H1 (cell line): ENCODE measurements at regions not wholly inside any gene's neighbourhood (a gene's known extent, or its start where the extent isn't known, plus 50 kb on each side); places are given as distances from the start of the nearest gene placed in this dataset.
A peak's percentile ranks its signal among the peaks of the same experiment; 100 is the strongest.

Experiments
- CTCF ChIA-PET: fragments of 300-600 bp; sonication (Branson Sonifier 250); formaldehyde crosslinking; loops from one replicate; lab custom pipeline; 2021; ENCODE audit not compliant: partially characterized antibody; lab: Charles Lee
- POLR2A ChIA-PET: fragments of 300-600 bp; sonication (Branson Sonifier 250); formaldehyde crosslinking; loops from one replicate; lab custom pipeline; 2021; ENCODE audit warnings: inconsistent platforms; ENCODE audit not compliant: partially characterized antibody; lab: Charles Lee
- DNase-seq, 2 experiments: peaks; one replicate each; pipeline versions ENCODE4 v3.0.0 to v3.0.0-alpha.2; 2010 to 2022; ENCODE audit warnings: low spot score in 2 of 2, low read depth in 1 of 2, mixed read lengths in 1 of 2
- FAIRE-seq: peaks from 2 replicates; lab custom pipeline; 2011; peaks lifted over from hg19 to GRCh38; lab: Jason Lieb, UNC
- H2AFZ ChIP-seq: 2 replicates; pipeline ENCODE4 v1.8.1; 2012; ENCODE audit warnings: low read length, inconsistent platforms
- H2AK5ac ChIP-seq: 2 replicates; pipeline ENCODE4 v1.6.1; 2013; ENCODE audit warnings: low read depth, low read length
- H2BK120ac ChIP-seq: replicated peaks from 2 replicates; pipeline ENCODE3; 2013; ENCODE audit warnings: low read depth, low read length, inconsistent platforms
- H2BK12ac ChIP-seq: 2 replicates; pipeline ENCODE4 v1.6.1; 2013; ENCODE audit warnings: low read depth, low read length
- H2BK15ac ChIP-seq: 2 replicates; pipeline ENCODE4 v1.6.1; 2013; ENCODE audit warnings: low read length
- H2BK20ac ChIP-seq: 2 replicates; pipeline ENCODE4 v1.6.1; 2013; ENCODE audit warnings: low read length
- H2BK5ac ChIP-seq: 2 replicates; pipeline ENCODE4 v1.6.1; 2013; ENCODE audit warnings: low read depth, low read length
- H3K14ac ChIP-seq: 2 replicates; pipeline ENCODE4 v1.6.1; 2013; ENCODE audit warnings: inconsistent platforms; ENCODE audit not compliant: insufficient read length
- H3K18ac ChIP-seq: 2 replicates; pipeline ENCODE4 v1.6.1; 2013; ENCODE audit warnings: low read length; ENCODE audit errors: extremely low read depth
- H3K23ac ChIP-seq: 2 replicates; pipeline ENCODE4 v1.6.1; 2013; ENCODE audit warnings: inconsistent platforms; ENCODE audit not compliant: insufficient read length
- H3K23me2 ChIP-seq: 2 replicates; pipeline ENCODE4 v1.6.1; 2013; ENCODE audit warnings: low read depth, low read length
- H3K27ac ChIP-seq: 2 replicates; pipeline ENCODE4 v1.6.1; 2011; ENCODE audit warnings: low read depth, low read length, inconsistent platforms
- H3K27me3 ChIP-seq, 4 experiments: replicated peaks in 1 of 4; 1 replicate in 1 of 4; 2 replicates in 3 of 4; pipeline versions ENCODE4 v1.6.1 to v1.8.1; 2011 to 2013; ENCODE audit warnings: low read length in 3 of 4, mild to moderate bottlenecking in 3 of 4, inconsistent platforms in 2 of 4, mixed read lengths in 2 of 4, moderate library complexity in 1 of 4; ENCODE audit not compliant: control insufficient read depth in 3 of 4, insufficient read depth in 3 of 4; ENCODE audit errors: extremely low read depth in 1 of 4
- H3K36me3 ChIP-seq, 4 experiments: 2 replicates each; pipeline versions ENCODE4 v1.6.1 to v1.8.1; 2011 to 2013; ENCODE audit warnings: mild to moderate bottlenecking in 4 of 4, low read length in 3 of 4, moderate library complexity in 2 of 4, control low read depth in 1 of 4, inconsistent platforms in 1 of 4; ENCODE audit not compliant: insufficient read depth in 4 of 4, control insufficient read depth in 2 of 4
- H3K4ac ChIP-seq: replicated peaks from 2 replicates; pipeline ENCODE3; 2013; ENCODE audit warnings: low read length, low read depth, mixed read lengths, inconsistent platforms; ENCODE audit not compliant: insufficient read length
- H3K4me1 ChIP-seq, 4 experiments: replicated peaks in 1 of 4; 1 replicate in 1 of 4; 2 replicates in 3 of 4; pipeline versions ENCODE4 v1.6.1 to v1.8.1; 2011 to 2013; ENCODE audit warnings: low read length in 3 of 4, inconsistent platforms in 2 of 4, mixed read lengths in 1 of 4; ENCODE audit not compliant: insufficient read depth in 4 of 4, control insufficient read depth in 3 of 4
- H3K4me2 ChIP-seq, 2 experiments: 2 replicates each; pipeline versions ENCODE4 v1.6.1 to v1.8.1; 2011 to 2013; ENCODE audit warnings: low read depth in 2 of 2, low read length in 2 of 2, control low read depth in 1 of 2, inconsistent platforms in 1 of 2, mild to moderate bottlenecking in 1 of 2; ENCODE audit not compliant: insufficient read depth in 1 of 2
- H3K4me3 ChIP-seq, 4 experiments: fragments of 200-600, 300-600 bp in 1 of 4; sonication (generic), shearing (Covaris generic), sonication (Bioruptor Twin) in 1 of 4; 2 replicates each; pipeline versions ENCODE4 v1.5.1 to v1.8.1; 2011 to 2016; ENCODE audit warnings: low read length in 4 of 4, low read depth in 3 of 4, control low read depth in 2 of 4, inconsistent platforms in 2 of 4, mild to moderate bottlenecking in 2 of 4, mixed read lengths in 1 of 4, moderate library complexity in 1 of 4; ENCODE audit not compliant: insufficient read depth in 2 of 4; ENCODE audit errors: extremely low read depth in 1 of 4
- H3K56ac ChIP-seq: replicated peaks from 2 replicates; pipeline ENCODE3; 2013; ENCODE audit warnings: low read depth, mild to moderate bottlenecking, mixed read lengths, low read length, inconsistent platforms; ENCODE audit not compliant: insufficient read length
- H3K79me1 ChIP-seq: 2 replicates; pipeline ENCODE4 v1.6.1; 2013; ENCODE audit warnings: low read depth, low read length, control low read depth
- H3K79me2 ChIP-seq, 2 experiments: 2 replicates each; pipeline versions ENCODE4 v1.6.1 to v1.8.1; 2012 to 2013; ENCODE audit warnings: low read length in 2 of 2, mild to moderate bottlenecking in 2 of 2, inconsistent platforms in 1 of 2; ENCODE audit not compliant: insufficient read depth in 2 of 2, control insufficient read depth in 1 of 2
- H3K9ac ChIP-seq, 4 experiments: replicated peaks in 1 of 4; 1 replicate in 1 of 4; 2 replicates in 3 of 4; pipeline versions ENCODE4 v1.6.1 to v1.8.1; 2011 to 2013; ENCODE audit warnings: low read depth in 3 of 4, low read length in 3 of 4, control low read depth in 2 of 4, mild to moderate bottlenecking in 2 of 4, moderate library complexity in 2 of 4, inconsistent platforms in 1 of 4; ENCODE audit errors: extremely low read depth in 1 of 4
- H3K9me3 ChIP-seq, 2 experiments: 2 replicates each; pipeline versions ENCODE4 v1.6.1 to v1.8.1; 2012 to 2013; ENCODE audit warnings: mild to moderate bottlenecking in 2 of 2, moderate library complexity in 2 of 2, control low read depth in 1 of 2, inconsistent platforms in 1 of 2, low read depth in 1 of 2, low read length in 1 of 2, mixed read lengths in 1 of 2; ENCODE audit not compliant: insufficient read depth in 2 of 2
- H4K20me1 ChIP-seq, 2 experiments: replicated peaks in 1 of 2; 2 replicates each; pipeline versions ENCODE3 to v1.8.1; 2011 to 2013; ENCODE audit warnings: inconsistent platforms in 2 of 2, low read length in 2 of 2, mild to moderate bottlenecking in 1 of 2; ENCODE audit not compliant: insufficient read depth in 2 of 2, control insufficient read depth in 1 of 2
- H4K5ac ChIP-seq: 2 replicates; pipeline ENCODE4 v1.6.1; 2013; ENCODE audit warnings: low read length, low read depth, mixed read lengths, inconsistent platforms; ENCODE audit not compliant: insufficient read length
- H4K8ac ChIP-seq: 2 replicates; pipeline ENCODE4 v1.8.0; 2013; ENCODE audit warnings: mild to moderate bottlenecking, moderate library complexity, low read length, inconsistent platforms; ENCODE audit not compliant: insufficient read depth; ENCODE audit errors: extremely low read depth
- H4K91ac ChIP-seq: replicated peaks from 2 replicates; pipeline ENCODE3; 2013; ENCODE audit warnings: low read length, mixed read lengths, inconsistent platforms; ENCODE audit not compliant: insufficient read length
- ATF2 ChIP-seq: IDR thresholded peaks from 2 replicates; pipeline ENCODE4 v1.6.1; 2012; ENCODE audit warnings: low read length, inconsistent platforms
- CTBP2 ChIP-seq: IDR thresholded peaks from 2 replicates; pipeline ENCODE4 v1.7.0; 2011; ENCODE audit warnings: borderline replicate concordance, mild to moderate bottlenecking, moderate library complexity, mixed read lengths, low read length; ENCODE audit not compliant: insufficient read depth, insufficient read length
- E2F6 ChIP-seq: IDR thresholded peaks from 2 replicates; pipeline ENCODE4 v1.6.1; 2012; ENCODE audit warnings: inconsistent platforms
- MAX ChIP-seq: IDR thresholded peaks from 2 replicates; pipeline ENCODE4 v1.6.1; 2012; ENCODE audit warnings: inconsistent platforms
- POLR2A ChIP-seq, 2 experiments: IDR thresholded peaks; 1 replicate in 1 of 2; 2 replicates in 1 of 2; pipeline ENCODE4 v1.6.1; 2011; ENCODE audit warnings: low read depth in 2 of 2, low read length in 2 of 2, mild to moderate bottlenecking in 2 of 2; ENCODE audit errors: control extremely low read depth in 1 of 2
- RFX5 ChIP-seq: IDR thresholded peaks from 2 replicates; pipeline ENCODE4 v1.6.1; 2011; ENCODE audit warnings: low read depth, low read length, improper control_type of control experiment, borderline replicate concordance
- RXRA ChIP-seq: IDR thresholded peaks from 2 replicates; pipeline ENCODE4 v1.6.1; 2011; ENCODE audit warnings: low read depth, mild to moderate bottlenecking, low read length, moderate library complexity; ENCODE audit not compliant: insufficient read depth
- YY1 ChIP-seq: IDR thresholded peaks from 2 replicates; pipeline ENCODE4 v1.6.1; 2011; ENCODE audit warnings: low read depth, mild to moderate bottlenecking, low read length
- WGBS, 2 experiments: shearing (Covaris generic) in 1 of 2; methylation state at CpG; one replicate each; pipeline versions ENCODE4 v1.1.6 to v1.1.7; 2013 to 2015; ENCODE audit warnings: low lambda C conversion rate in 2 of 2, mixed read lengths in 2 of 2, inconsistent platforms in 1 of 2, low coverage in 1 of 2, missing lambda C conversion rate in 1 of 2; ENCODE audit not compliant: insufficient replicate concordance in 2 of 2, insufficient coverage in 1 of 2, insufficient read length in 1 of 2; ENCODE audit errors: extremely low coverage in 1 of 2, missing lambda C conversion rate in 1 of 2; 5-methylcytosine and 5-hydroxymethylcytosine counted together

- H3K9ac ChIP-seq, result no peak overlapping the region
- H2BK20ac ChIP-seq, result peak overlapping the region; percentile 100
- H2BK120ac ChIP-seq, result peak overlapping the region; percentile 93
- H3K4me1 ChIP-seq, result peaks cover 5 to 15% (median 11%) of the 10 kb centered on the region in 4 experiments; a peak in 6 of 7 replicates
- peak overlapping the region; percentile 94; the same call in 1 of the 2 replicates for H2AK5ac ChIP-seq
- H4K5ac ChIP-seq, result peak overlapping the region; percentile 71
- no peak for DNase-seq
- peak overlapping the region; percentile 49 for H3K4ac ChIP-seq
- 51% methylated on average over 9 of the region's 9 CpGs; no CpG with 5 or more reads in 1 of the 2 experiments for WGBS, 2 experiments
- H3K14ac ChIP-seq, result peak overlapping the region; percentile 97
- peak overlapping the region; percentile 97 for H3K18ac ChIP-seq
- H3K23ac ChIP-seq, result no peak overlapping the region
- H3K36me3 ChIP-seq, result no peaks in the 10 kb centered on the region
- no peaks in the 10 kb centered on the region for H3K27me3 ChIP-seq
- H3K4me3 ChIP-seq, result no peak overlapping the region
- POLR2A ChIA-PET, result interaction anchor here (0.8 to 1.7 kb wide), 4 partner anchors 12 to 74 kb away, joined by 3 to 5 read pairs (median 3); no protein-coding TSS in a partner anchor
- peak overlapping the region; percentile 77 for H2AFZ ChIP-seq
- H3K4me2 ChIP-seq, result peak overlapping the region in 1 of 2 experiments; percentile 22; a peak in 1 of 4 replicates
- 0 out of 2 replicates have a peak overlapping the region, but pooled peaks have one; percentile 62 for H4K8ac ChIP-seq
- no peak overlapping the region for H2BK15ac ChIP-seq
- peak; percentile 63 for FAIRE-seq
- no peaks in the 10 kb centered on the region for H3K9me3 ChIP-seq
- H4K91ac ChIP-seq, result peak overlapping the region; percentile 100
- H3K27ac ChIP-seq, result peak overlapping the region; percentile 67; the same call in 1 of the 2 replicates
- H3K56ac ChIP-seq, result peak overlapping the region; percentile 86
- no peaks in the 10 kb centered on the region for H3K79me2 ChIP-seq
- H3K79me1 ChIP-seq, result no peaks in the 10 kb centered on the region
- CTCF ChIA-PET, result interaction anchor here (1.2 to 1.8 kb wide), 2 partner anchors 20 to 22 kb away, joined by 4 read pairs; no protein-coding TSS in a partner anchor
- no peaks in the 10 kb centered on the region for H4K20me1 ChIP-seq
- peak overlapping the region; percentile 89 for H2BK5ac ChIP-seq
- H3K23me2 ChIP-seq, result no peaks in the 10 kb centered on the region
- H2BK12ac ChIP-seq, result peak overlapping the region; percentile 99
- TF ChIP-seq POLR2A (IDR thresholded peaks at IDR 0.05; ENCODE audit: control extremely low read depth in 1 of 2, low read depth in 2 of 2, low read length in 2 of 2) (peak in 1 of 2 experiments; percentile 48; a peak in 2 of 3 replicates), ATF2 (no peak), RXRA (no peak), E2F6 (peak; percentile 96), YY1 (peak; percentile 51; the same call in 1 of the 2 replicates), CTBP2 (no peak), MAX (peak; percentile 89), RFX5 (no peak)
Observed at GRCh38 chr7:49023345-49024328, 99.3 kb downstream of the CDC14C start.
